Activated CD4-positive, alpha-beta T cell treated with anti-CD3 and anti-CD28 coated beads for 1 hour (primary cell): ENCODE measurements at regions not wholly inside any gene's neighbourhood (a gene's known extent, or its start where the extent isn't known, plus 50 kb on each side); places are given as distances from the start of the nearest gene placed in this dataset.
"Not testable (repeated sequence)": the region's sequence is repeated elsewhere in the genome, so short reads cannot be mapped to it uniquely, and the experiment has no call there.

Experiments
- DNase-seq: peaks from one replicate; pipeline ENCODE4 v3.0.0-alpha.2; 2020

GRCh38 chr20:51154708-51155690 lies 132.1 kb upstream of the KCNG1 start:
- no peak for DNase-seq

- DNase-seq: no peak
These were observed 131.2 kb upstream of the KCNG1 start for GRCh38 chr20:51153867-51154707.

DNA sequence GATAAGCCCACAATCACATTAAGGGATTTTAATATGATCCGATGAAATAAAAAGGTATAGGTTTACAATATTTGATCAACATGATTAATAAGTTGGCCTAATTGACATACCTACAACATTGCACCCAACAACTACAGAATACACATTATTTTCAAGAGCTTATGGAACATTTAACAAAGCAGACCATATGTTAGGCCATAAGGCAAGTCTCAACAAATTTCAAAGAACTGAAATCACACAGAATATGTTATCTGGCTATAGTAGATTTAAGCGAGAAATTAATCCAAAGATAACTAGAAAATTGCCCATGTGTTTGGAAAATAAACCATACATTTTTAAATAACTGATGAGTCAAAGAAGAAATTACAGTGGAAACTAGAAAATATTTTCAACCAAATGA lies 126.0 kb upstream of the KCNG1 start:
- DNase-seq: no peak

DNA sequence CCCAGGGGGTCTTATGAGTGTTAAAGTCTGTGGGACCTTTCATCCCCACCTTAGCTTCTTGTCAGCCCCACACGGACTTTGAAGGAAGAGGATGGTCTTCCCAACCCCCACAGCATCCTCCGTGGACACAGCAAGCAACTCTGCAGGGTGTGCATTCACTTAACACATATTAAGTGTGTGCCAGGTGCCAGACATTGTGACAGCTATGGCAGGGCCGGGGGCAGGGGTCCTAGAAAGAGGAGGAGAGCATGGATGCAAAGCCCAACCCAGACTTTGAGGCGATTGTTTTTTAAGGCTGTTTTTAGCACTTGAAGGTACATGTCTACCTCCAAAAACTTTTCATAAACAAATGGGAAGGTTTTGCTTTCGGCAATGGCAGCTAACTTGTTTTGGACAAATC lies 121.6 kb upstream of the KCNG1 start:
- no peak for DNase-seq

- no peak for DNase-seq
These were observed 120.7 kb upstream of the KCNG1 start for GRCh38 chr20:51143652-51144051.

DNA sequence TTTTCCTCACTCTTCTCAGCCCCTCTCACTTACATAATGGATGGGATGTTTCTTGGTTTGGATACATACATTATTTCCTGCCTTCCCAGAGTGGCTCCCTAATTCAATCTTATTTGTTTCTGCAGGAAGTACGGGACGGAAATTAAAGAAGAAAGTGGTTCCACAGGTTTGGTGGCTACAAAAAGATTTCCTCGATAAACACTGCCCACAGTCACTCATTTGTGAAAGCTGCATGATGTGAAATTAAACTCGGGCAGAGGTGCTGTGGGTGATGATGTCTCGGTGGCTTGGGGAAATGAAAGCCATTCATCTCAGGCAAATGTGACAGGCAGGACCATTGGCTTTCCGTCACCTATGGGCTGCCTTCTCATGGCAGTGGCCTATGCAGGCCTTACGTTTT lies 119.5 kb upstream of the KCNG1 start:
- DNase-seq: no peak

- DNase-seq: no peak
These were observed 117.8 kb upstream of the KCNG1 start for GRCh38 chr20:51140671-51141070.

DNA sequence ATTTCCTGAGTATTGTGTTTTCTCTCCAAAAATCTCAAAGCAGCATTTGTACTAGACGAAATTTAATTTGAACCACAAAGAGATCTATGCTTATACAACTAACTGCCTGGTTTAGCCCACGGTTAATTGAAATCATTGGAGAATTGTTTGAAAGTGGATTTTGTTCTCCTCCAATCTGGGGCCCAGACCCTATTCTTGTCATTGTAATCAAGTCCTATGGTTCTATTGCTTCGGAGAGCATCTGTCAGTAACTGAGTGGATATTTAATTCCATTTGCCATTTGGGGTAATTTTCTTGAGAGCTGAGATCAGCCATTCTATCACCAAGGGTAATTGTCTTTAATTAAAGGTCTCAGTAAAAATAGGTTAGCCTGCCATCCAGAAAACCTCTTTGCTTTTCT lies 117.0 kb upstream of the KCNG1 start:
- no peak for DNase-seq

DNA sequence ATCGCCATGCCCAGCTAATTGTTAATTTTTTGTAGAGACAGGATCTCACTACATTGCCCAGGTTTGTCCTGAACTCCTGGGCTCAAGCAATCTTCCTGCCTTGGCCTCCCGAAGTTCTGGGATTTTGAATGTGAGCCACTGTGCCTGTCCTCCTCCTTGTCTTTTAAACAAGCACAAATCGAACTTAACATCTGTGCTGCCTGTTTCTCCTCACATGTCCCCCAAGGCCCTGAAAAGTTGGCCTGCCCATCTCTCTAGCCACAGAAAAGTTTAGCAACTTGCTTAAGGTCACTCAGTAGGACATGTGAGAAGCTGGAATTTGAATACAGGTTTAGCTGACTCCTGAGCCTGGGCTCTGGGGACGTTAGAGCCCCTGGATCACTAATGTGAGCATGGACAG lies 115.7 kb upstream of the KCNG1 start:
- DNase-seq: no peak

GRCh38 chr20:51137461-51137860 lies 114.6 kb upstream of the KCNG1 start:
- DNase-seq: no peak

- no peak for DNase-seq
These were observed 113.2 kb upstream of the KCNG1 start for GRCh38 chr20:51135926-51136715.

DNA sequence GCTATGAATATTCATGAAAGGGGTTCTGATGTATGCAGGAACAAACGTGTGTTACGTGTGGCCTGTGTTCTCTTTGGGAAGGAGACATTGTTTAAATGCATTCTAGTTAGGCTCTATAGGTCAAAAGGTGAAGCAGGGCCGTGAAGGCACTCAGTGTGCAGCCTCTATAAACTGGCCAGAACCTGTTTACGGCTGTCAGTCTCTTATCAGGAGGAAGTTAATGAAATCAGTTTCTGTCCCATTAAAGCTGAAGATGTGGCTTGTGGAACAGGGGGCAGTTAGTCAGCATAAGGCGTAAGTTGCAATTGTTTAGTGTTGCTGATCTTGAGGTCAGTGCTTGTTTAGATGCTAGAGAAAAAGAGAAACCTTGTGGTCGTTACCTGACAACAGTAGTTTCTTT lies 111.5 kb upstream of the KCNG1 start:
- no peak for DNase-seq

DNA sequence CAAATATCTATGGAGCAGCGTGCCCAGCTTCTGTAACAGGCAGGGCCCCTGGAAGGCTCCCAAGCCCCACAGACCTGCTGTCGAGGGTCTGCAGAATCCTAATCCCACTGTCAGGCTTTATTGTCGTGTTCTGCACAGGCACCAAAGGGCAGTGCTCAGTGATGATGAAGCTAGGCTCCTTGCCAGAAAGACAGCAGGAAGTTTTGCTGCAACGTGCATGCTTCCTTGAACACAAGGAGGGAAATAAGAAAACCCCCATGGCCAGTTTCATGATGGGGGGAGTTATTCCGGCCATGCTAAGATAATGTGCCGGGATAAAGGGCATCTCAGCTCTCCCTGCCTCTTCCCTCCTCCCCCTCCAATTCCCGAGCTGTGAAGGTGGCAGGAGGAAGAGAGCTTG lies 109.4 kb upstream of the KCNG1 start:
- no peak for DNase-seq

DNA sequence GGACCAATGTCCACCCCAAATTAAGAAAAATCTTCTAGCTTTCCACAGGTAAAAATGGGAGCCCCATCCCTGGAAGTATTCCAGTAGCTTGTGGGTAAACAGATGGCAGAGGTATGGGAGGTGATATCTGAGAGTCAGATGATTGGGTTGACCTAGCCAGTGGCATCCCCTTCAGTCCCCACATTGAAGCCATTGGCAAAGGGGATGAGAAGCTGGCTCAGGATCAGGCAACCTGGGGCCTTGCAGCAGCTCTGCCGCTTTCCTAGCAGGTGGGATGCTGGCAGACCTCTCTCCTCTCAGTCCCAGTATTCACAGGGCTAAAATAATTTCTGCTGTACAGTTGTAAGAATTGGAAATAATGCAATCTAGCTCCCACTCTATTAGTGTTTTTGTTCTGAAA lies 108.9 kb upstream of the KCNG1 start:
- no peak for DNase-seq

DNA sequence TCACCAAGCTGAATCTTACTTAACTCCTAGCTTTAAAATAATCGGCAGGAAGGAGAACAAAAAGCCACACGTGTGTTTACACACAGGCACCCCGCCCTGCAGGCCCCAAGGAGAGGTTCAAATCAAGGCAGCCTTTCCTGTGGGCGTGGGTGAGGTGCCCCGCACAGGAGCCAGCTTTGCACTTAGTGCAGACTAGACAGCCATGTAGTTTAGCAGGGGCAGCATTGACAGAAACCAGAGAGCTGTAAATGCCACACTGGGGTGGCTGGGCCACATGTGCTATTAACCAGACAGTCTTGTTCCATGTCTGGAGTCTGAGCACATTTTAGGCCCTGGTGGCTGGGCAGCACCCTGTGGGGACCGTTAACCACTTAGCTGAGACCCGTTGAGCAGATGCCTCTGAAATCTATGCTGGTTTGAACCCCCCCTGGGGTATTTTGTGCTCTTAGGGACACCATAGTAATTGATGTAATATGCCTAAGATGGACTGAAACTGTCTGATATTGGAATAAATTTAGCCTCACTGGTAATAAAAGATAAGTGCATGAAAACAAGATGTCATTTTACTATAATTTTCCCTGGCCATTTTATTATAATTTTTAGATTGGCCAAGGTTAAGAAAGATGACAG lies 106.4 kb upstream of the KCNG1 start:
- DNase-seq: no peak

GRCh38 chr20:51128198-51128597 lies 105.3 kb upstream of the KCNG1 start:
- no peak for DNase-seq

GRCh38 chr20:51127713-51128112 lies 104.8 kb upstream of the KCNG1 start:
- no peak for DNase-seq

GRCh38 chr20:51126337-51126736 lies 103.4 kb upstream of the KCNG1 start:
- no peak for DNase-seq

- no peak for DNase-seq
These were observed 102.9 kb upstream of the KCNG1 start for GRCh38 chr20:51125780-51126179.

DNA sequence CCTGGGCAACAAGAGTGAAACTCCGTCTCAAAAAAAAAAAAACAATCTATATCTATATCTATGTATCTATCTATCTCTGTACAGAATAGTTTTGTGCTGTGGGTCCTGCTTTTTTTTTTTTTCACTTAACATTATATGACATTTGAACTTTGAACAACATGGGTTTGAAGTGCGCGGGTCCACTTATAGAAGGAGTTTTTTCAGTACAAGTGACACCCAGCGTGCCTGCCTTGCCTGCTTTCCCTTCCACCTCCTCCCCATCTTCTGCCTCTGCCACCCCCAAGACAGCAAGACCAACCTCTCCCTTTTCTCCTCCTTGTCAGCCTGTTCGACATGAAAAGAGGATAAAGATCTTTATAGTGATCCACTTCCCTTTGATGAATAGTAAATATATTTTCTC lies 102.2 kb upstream of the KCNG1 start:
- no peak for DNase-seq

DNA sequence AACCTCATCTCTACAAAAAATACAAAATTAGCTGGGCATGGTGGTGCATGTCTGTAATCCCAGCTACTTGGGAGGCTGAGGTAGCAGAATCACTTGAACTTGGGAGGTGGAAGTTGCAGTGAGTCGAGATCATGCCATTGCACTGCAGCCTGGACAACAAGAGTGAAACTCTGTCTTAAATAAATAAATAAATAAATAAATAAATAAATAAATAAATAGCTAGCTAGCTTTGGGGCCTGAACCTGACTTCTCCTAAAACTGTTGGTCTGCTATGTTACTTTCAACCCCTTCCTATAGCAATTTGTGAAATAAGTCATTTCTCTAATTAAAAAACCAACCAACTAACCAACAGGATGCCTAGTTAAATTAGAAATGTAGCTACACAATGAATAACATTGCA lies 101.0 kb upstream of the KCNG1 start:
- DNase-seq: not testable (repeated sequence)

DNA sequence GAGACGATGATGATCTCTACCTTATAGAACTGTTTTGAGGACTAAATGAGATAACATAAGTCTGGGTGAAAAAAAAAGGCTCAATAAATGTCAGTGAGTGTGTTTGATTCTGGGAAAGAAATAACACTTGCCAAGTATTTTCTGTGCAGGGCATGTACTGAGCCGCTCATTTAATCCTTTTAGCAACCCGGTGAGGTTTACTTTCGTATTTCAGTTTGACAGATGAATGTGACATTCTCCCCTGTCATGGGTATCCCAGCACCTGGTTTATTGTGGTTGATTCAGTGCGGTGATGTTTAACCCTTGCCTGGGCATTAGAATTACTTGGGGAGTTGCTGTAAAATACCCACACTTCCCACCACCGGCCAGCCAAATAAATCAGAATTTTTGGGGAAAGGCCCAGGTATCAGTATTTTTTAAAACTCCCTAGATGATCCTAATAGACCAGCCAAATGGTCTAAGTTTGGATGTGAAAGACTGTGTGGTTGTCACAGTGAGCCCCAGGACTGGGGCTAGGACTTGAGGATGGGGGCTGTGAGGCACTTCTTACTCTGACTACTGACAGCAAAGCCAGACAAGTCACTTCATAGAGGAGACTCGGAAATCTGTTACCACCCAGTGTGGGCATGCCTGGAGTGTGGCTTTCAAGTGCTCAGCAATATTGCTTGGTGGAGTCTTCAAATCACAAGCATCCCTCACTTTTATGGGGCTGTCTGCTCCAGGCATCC lies 100.2 kb upstream of the KCNG1 start:
- no peak for DNase-seq
